ENCODE measurements at regions not wholly inside any gene's neighbourhood (a gene's known extent, or its start where the extent isn't known, plus 50 kb on each side); places are given as distances from the start of the nearest gene placed in this dataset.

DNA sequence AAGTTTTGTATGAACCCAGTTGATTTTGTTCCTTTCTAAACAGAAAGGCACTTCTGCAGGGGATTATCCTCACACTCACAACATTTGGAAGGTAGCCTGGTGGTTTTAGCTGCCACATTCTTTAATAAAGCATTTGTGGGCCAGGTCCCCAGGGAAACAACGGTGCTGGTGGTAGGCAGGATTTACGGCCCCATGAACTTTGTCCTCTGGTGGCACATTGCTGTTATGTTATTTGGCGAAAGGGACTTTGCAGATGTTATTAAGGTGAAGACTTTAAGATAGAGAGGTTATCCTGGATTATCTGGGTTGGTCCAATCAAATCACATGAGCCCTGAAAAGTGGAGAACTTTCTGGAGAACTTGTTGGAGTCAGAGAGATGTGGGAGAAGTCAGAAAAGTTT lies 86.3 kb upstream of the C9orf72 start:
- ATAC-seq (no peak), DNase-seq (no peak)
- Histone ChIP-seq H3K27ac (no peak overlapping the region), H3K4me3 (no peak overlapping the region), H3K36me3 (no peaks in the 10 kb centered on the region), H3K4me1 (no peaks in the 10 kb centered on the region), H3K27me3 (ENCODE audit: low read depth) (no peaks in the 10 kb centered on the region), H3K9me3 (no peaks in the 10 kb centered on the region)
- TF ChIP-seq, protein P1, sequence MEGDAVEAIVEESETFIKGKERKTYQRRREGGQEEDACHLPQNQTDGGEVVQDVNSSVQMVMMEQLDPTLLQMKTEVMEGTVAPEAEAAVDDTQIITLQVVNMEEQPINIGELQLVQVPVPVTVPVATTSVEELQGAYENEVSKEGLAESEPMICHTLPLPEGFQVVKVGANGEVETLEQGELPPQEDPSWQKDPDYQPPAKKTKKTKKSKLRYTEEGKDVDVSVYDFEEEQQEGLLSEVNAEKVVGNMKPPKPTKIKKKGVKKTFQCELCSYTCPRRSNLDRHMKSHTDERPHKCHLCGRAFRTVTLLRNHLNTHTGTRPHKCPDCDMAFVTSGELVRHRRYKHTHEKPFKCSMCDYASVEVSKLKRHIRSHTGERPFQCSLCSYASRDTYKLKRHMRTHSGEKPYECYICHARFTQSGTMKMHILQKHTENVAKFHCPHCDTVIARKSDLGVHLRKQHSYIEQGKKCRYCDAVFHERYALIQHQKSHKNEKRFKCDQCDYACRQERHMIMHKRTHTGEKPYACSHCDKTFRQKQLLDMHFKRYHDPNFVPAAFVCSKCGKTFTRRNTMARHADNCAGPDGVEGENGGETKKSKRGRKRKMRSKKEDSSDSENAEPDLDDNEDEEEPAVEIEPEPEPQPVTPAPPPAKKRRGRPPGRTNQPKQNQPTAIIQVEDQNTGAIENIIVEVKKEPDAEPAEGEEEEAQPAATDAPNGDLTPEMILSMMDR (IDR thresholded peaks at IDR 0.05), result no peak
- intact Hi-C loops (cut with DNase I), result no loop called here

DNA sequence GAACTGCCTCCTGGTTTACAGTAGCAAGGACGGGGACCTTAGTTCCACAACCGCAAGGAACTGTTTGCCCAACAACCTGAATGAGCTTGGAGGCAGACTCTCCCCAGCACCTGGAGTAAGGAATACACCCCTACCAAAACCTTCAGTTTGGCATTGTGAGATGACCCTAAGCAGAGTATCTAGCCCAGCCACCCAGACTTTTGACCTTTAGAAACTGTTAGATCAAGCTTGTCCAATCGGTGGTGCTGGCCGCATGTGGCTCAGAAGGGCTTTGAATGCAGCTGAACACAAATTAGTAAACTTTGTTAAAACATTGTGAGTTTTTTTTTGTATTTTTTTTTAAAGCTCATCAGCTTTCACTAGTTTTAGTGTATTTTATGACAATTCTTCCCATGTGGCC lies 86.9 kb upstream of the C9orf72 start:
- Histone ChIP-seq H3K4me3 (no peak overlapping the region), H3K27me3 (ENCODE audit: low read depth) (no peaks in the 10 kb centered on the region), H3K36me3 (no peaks in the 10 kb centered on the region), H3K9me3 (no peaks in the 10 kb centered on the region), H3K4me1 (no peaks in the 10 kb centered on the region), H3K27ac (no peak overlapping the region)
- DNase-seq, result no peak
- intact Hi-C loops (cut with DNase I), result no loop called here
- TF ChIP-seq, protein P1 (IDR thresholded peaks at IDR 0.05), result no peak
- ATAC-seq, result no peak

DNA sequence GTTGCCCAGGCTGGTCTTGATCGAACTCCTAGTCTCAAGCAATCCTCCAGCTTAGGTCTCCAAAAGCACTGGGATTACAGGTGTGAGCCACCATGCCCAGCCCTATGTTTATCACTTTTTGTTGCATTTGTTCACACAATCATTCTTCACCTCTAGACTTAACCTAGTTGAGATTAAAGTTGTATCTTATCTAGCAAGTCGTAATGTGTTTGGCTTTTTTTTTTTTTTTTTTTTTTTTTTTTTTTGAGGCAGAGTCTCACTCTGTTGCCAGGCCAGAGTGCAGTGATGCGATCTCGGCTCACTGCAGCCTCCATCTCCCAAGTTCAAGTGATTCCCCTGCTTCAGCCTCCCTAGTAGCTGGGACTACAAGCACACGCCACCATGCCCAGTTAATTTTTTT lies 90.2 kb upstream of the C9orf72 start:
- DNase-seq (no peak), ATAC-seq (no peak)
- H3K36me3 ChIP-seq, result no peaks in the 10 kb centered on the region
- H3K9me3 ChIP-seq, result no peaks in the 10 kb centered on the region
- no peak overlapping the region for H3K4me3 ChIP-seq
- intact Hi-C loops (cut with DNase I), result no loop called here
- H3K4me1 ChIP-seq, result no peaks in the 10 kb centered on the region
- no peak overlapping the region for H3K27ac ChIP-seq
- H3K27me3 ChIP-seq (ENCODE audit: low read depth), result no peaks in the 10 kb centered on the region
- TF ChIP-seq, protein P1 (IDR thresholded peaks at IDR 0.05), result no peak

DNA sequence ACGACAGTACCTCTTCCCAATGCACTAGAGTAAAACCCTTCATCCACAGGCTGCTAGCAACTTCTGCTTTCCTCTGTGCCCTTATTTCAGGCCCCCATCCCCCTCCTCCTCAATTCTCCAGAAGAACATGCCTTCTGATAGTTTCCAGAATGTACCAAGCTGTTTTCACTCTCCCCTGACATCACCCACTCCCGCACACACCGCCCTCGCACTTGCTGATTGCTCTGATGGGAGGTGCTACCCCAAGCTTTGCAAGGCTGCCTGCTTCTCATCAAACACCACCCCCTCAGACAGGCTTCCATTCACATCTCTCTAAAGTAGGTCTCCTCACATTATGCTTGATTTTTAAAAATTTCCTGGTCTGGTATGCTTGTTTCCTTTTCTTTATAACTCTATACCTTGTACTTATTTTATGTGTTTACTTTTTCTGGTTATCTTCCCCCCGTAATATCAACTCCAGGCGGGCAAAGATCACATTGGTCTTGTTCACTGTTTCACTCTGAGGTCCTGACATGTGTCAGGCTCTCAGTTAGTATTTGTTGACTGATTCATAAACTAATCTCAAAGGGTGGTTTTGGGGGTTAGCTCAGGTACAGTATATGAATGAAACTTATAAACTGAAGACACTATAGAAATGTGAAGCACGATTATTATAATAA lies 91.0 kb upstream of the C9orf72 start:
- DNase-seq (no peak), ATAC-seq (no peak)
- TF ChIP-seq, protein P1 (IDR thresholded peaks at IDR 0.05), result no peak
- H3K27ac ChIP-seq, result no peak overlapping the region
- H3K9me3 ChIP-seq, result no peaks in the 10 kb centered on the region
- no peaks in the 10 kb centered on the region for H3K36me3 ChIP-seq
- no peaks in the 10 kb centered on the region for H3K27me3 ChIP-seq (ENCODE audit: low read depth)
- no peaks in the 10 kb centered on the region for H3K4me1 ChIP-seq
- intact Hi-C loops (cut with DNase I), result no loop called here
- H3K4me3 ChIP-seq, result no peak overlapping the region

DNA sequence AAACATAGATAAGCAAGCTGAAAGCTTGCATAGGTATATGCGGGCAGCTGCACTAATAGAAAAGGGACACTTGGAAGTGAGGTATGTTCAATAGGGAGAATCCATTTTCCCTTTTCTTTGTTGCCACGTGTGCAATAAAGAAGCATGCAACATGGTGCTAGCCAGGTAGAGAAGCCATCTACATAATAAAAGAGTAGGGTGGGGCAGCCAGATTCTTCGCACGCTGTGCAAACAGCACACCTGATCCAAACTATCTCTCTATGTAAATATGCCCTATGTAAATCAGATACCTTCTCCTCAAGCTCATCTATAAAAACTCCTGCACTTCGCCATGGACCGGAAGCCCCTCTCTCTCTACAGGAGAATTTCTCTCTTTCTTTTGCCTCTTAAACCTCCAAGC lies 91.9 kb upstream of the C9orf72 start:
- Histone ChIP-seq H3K4me1 (no peaks in the 10 kb centered on the region), H3K27ac (no peak overlapping the region), H3K36me3 (no peaks in the 10 kb centered on the region), H3K4me3 (no peak overlapping the region), H3K27me3 (ENCODE audit: low read depth) (no peaks in the 10 kb centered on the region), H3K9me3 (no peaks in the 10 kb centered on the region)
- TF ChIP-seq, protein P1 (IDR thresholded peaks at IDR 0.05), result no peak
- DNase-seq (no peak), ATAC-seq (no peak)
- intact Hi-C loops (cut with DNase I), result no loop called here
